ENCODE measurements at regions not wholly inside any gene's neighbourhood (a gene's known extent, or its start where the extent isn't known, plus 50 kb on each side); places are given as distances from the start of the nearest gene placed in this dataset.

DNA sequence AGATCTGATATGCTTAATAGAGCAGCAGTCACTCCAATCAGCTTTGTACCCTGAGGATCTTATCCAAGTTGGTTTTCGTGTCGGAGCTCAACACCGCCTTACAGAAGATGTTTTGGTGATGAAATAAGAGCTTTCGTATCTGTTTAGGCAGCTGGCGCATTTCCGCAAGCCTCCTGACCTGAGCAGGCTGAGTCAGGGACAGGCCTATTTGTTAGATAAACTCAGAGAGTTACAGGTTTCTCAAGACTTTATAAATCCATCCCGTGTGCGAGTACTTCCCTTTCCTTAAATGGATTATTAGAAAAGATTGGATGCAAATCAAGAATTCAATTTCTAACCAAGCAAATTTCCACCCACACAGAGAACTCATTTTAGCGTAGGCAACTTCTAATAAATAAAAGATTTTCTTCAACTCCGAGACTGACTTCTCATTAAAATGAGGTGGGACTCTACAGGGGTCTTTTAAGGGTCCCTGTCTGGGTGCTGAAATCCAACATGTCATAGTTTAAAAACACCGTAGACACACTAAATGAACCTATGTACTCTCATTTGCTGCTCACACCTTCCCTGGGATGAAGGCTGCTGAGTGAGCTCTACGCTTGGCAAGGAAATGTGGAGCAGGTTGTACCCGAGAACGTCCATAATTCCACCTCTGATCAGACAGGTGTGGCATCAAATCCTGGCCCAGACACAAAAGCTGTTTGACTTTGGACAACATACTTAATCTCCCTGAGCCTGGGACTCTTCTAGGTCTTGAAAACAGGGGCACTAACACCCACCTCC is 106.9 kb upstream of the F3 start:
- TF ChIP-seq EZH2 (IDR thresholded peaks at IDR 0.05; ENCODE audit: insufficient read depth, poor library complexity, severe bottlenecking) (no peak), EZH2phosphoT487 (IDR thresholded peaks at IDR 0.05; ENCODE audit: insufficient read depth, low read depth) (no peak)
- 14 to 16% methylated on average over 14 of the region's 14 CpGs for WGBS, 2 experiments (ENCODE audit: low coverage in 1 of 2, low lambda C conversion rate in 2 of 2, missing lambda C conversion rate in 2 of 2)
- Histone ChIP-seq H3K4me1 (ENCODE audit: insufficient read depth) (peaks cover 48% of the 10 kb centered on the region), H3K27me3 (replicated peaks; ENCODE audit: insufficient read depth) (no peaks in the 10 kb centered on the region), H3K4me2 (ENCODE audit: unreplicated experiment) (peak overlapping the region; percentile 54), H3K79me2 (ENCODE audit: insufficient read depth) (no peaks in the 10 kb centered on the region), H4K20me1 (ENCODE audit: insufficient read depth) (no peaks in the 10 kb centered on the region), H3K36me3 (ENCODE audit: low read depth) (no peaks in the 10 kb centered on the region), H3K4me3 (no peak overlapping the region), H3F3A (ENCODE audit: insufficient read depth) (peaks cover 40% of the 10 kb centered on the region), H3K27ac (peak overlapping the region; percentile 62), H3K9ac (peak overlapping the region; percentile 7; the same call in 1 of the 2 replicates), H3K9me3 (ENCODE audit: low read depth) (no peaks in the 10 kb centered on the region), H3K9me2 (ENCODE audit: insufficient read depth) (no peaks in the 10 kb centered on the region), H2AFZ (0 out of 2 replicates have a peak overlapping the region, but pooled peaks have one; percentile 18)
- in situ Hi-C loops (cut with MboI): no loop called here
- peak; percentile 99 for DNase-seq

DNA sequence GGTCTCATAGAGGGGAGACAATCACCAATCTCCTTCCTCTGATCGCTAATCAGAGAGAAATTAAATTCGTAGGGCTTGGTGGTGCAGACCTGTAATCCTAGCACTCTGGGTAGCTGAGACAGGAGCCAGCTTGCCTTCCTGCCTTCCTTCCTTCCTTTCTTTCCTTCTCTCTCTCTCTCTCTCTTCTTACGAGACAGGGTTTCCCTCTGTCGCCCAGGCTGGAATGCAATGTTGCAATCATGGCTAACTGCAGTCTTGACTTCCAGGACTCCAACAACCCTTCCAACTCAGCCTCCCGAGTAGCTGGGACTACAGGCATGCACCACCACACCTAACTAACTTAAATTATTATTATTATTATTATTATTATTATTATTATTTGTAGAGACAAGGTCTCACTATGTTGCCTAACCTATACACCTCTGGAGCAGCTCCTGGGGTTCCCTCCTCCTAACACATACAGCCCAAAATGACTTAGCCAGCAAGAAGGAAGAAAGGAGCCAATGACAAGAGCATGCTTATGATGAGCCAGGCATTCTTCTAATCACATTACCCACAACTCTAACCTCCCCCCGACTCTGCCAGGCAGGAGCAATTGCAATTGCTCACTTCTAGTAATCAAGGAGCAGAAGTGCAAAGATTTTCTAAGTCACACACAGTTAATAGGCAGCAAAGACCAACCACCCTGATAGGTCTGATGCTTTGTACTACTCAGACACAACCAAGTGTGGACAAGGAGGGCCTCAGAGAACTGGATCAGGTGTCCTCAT is 105.4 kb upstream of the F3 start:
- H3K4me3 ChIP-seq: no peak overlapping the region
- no peaks in the 10 kb centered on the region for H4K20me1 ChIP-seq (ENCODE audit: insufficient read depth)
- peak overlapping the region; percentile 62 for H3K27ac ChIP-seq
- H3F3A ChIP-seq (ENCODE audit: insufficient read depth): peaks cover 40% of the 10 kb centered on the region
- no peaks in the 10 kb centered on the region for H3K27me3 ChIP-seq (replicated peaks; ENCODE audit: insufficient read depth)
- H3K9me3 ChIP-seq (ENCODE audit: low read depth): no peaks in the 10 kb centered on the region
- WGBS, 2 experiments (ENCODE audit: low coverage in 1 of 2, low lambda C conversion rate in 2 of 2, missing lambda C conversion rate in 2 of 2): 73 to 74% methylated on average over 6 of the region's 6 CpGs
- in situ Hi-C loops (cut with MboI): no loop called here
- no peaks in the 10 kb centered on the region for H3K36me3 ChIP-seq (ENCODE audit: low read depth)
- H2AFZ ChIP-seq: no peak overlapping the region
- peak overlapping the region; percentile 25 for H3K4me2 ChIP-seq (ENCODE audit: unreplicated experiment)
- peaks cover 46% of the 10 kb centered on the region for H3K4me1 ChIP-seq (ENCODE audit: insufficient read depth)
- TF ChIP-seq EZH2phosphoT487 (IDR thresholded peaks at IDR 0.05; ENCODE audit: insufficient read depth, low read depth): no peak
- no peak for TF ChIP-seq EZH2 (IDR thresholded peaks at IDR 0.05; ENCODE audit: insufficient read depth, poor library complexity, severe bottlenecking)
- H3K9me2 ChIP-seq (ENCODE audit: insufficient read depth): no peaks in the 10 kb centered on the region
- H3K9ac ChIP-seq: no peak overlapping the region
- peak; percentile 46 for DNase-seq
- H3K79me2 ChIP-seq (ENCODE audit: insufficient read depth): no peaks in the 10 kb centered on the region

DNA sequence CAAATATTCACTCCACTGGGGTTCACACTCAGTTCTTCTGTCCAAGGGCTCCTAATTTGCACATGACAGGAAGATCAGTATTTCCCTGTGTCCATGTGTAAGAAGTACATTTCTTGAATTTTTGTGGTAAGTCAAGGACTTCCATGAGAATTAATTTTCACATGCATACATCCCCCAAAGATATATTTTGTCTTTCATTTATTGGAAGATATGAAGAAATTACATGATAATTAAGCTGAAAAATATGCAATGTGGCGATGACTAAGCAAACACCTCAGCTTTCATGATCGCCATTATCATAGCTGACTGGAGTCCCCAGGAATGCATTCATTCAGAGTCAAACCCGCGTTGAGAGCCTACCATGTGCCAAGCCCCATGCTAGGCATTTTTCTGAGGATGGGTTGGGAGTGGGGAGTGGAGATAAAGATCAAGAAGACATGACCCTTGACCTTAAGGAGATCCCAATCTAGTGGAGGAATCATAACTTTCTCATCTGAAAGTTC is 104.6 kb upstream of the F3 start:
- Histone ChIP-seq H3K4me3 (no peak overlapping the region), H2AFZ (no peak overlapping the region), H3K27me3 (replicated peaks; ENCODE audit: insufficient read depth) (no peaks in the 10 kb centered on the region), H3K9me3 (ENCODE audit: low read depth) (no peaks in the 10 kb centered on the region), H3K27ac (peak overlapping the region; percentile 52), H3K9me2 (ENCODE audit: insufficient read depth) (no peaks in the 10 kb centered on the region), H3F3A (ENCODE audit: insufficient read depth) (peaks cover 40% of the 10 kb centered on the region), H3K4me2 (ENCODE audit: unreplicated experiment) (peak overlapping the region; percentile 25), H3K36me3 (ENCODE audit: low read depth) (no peaks in the 10 kb centered on the region), H3K4me1 (ENCODE audit: insufficient read depth) (peaks cover 46% of the 10 kb centered on the region), H4K20me1 (ENCODE audit: insufficient read depth) (no peaks in the 10 kb centered on the region), H3K79me2 (ENCODE audit: insufficient read depth) (no peaks in the 10 kb centered on the region), H3K9ac (no peak overlapping the region)
- in situ Hi-C loops (cut with MboI): no loop called here
- 0 to 1% methylated on average over 4 of the region's 4 CpGs for WGBS, 2 experiments (ENCODE audit: low coverage in 1 of 2, low lambda C conversion rate in 2 of 2, missing lambda C conversion rate in 2 of 2)
- TF ChIP-seq EZH2 (IDR thresholded peaks at IDR 0.05; ENCODE audit: insufficient read depth, poor library complexity, severe bottlenecking) (no peak), EZH2phosphoT487 (IDR thresholded peaks at IDR 0.05; ENCODE audit: insufficient read depth, low read depth) (peak; percentile 93)
- peak; percentile 84 for DNase-seq

GRCh38 chr1:94644352-94644751 is 102.8 kb upstream of the F3 start:
- Histone ChIP-seq H3K9me2 (ENCODE audit: insufficient read depth) (no peaks in the 10 kb centered on the region), H3K27me3 (replicated peaks; ENCODE audit: insufficient read depth) (no peaks in the 10 kb centered on the region), H3K27ac (no peak overlapping the region), H3K79me2 (ENCODE audit: insufficient read depth) (no peaks in the 10 kb centered on the region), H3K4me3 (no peak overlapping the region), H3K4me2 (ENCODE audit: unreplicated experiment) (no peak overlapping the region), H2AFZ (no peak overlapping the region), H3K9ac (no peak overlapping the region), H3F3A (ENCODE audit: insufficient read depth) (peaks cover 40% of the 10 kb centered on the region), H4K20me1 (ENCODE audit: insufficient read depth) (no peaks in the 10 kb centered on the region), H3K36me3 (ENCODE audit: low read depth) (no peaks in the 10 kb centered on the region), H3K9me3 (ENCODE audit: low read depth) (no peaks in the 10 kb centered on the region), H3K4me1 (ENCODE audit: insufficient read depth) (peaks cover 39% of the 10 kb centered on the region)
- in situ Hi-C loops (cut with MboI): no loop called here
- WGBS, 2 experiments (ENCODE audit: low coverage in 1 of 2, low lambda C conversion rate in 2 of 2, missing lambda C conversion rate in 2 of 2): 91 to 97% methylated on average over 5 of the region's 5 CpGs
- TF ChIP-seq EZH2 (IDR thresholded peaks at IDR 0.05; ENCODE audit: insufficient read depth, poor library complexity, severe bottlenecking): no peak
- no peak for TF ChIP-seq EZH2phosphoT487 (IDR thresholded peaks at IDR 0.05; ENCODE audit: insufficient read depth, low read depth)
- no peak for DNase-seq
